Gastrocnemius medialis (tissue), 4 donors: ENCODE measurements at regions not wholly inside any gene's neighbourhood (a gene's known extent, or its start where the extent isn't known, plus 50 kb on each side); places are given as distances from the start of the nearest gene placed in this dataset.

Experiments
- ATAC-seq, 2 donors: fragments of 150-250 bp; one replicate each; pipeline ENCODE4 v1.9.1; 2016
- DNase-seq, 2 donors: peaks; one replicate each; pipeline ENCODE4 v3.0.0-alpha.2; 2019
- H3K27ac ChIP-seq, 4 donors: fragments of 200-600 bp; sonication (generic); 1 replicate in 1 of 4; 2 replicates in 3 of 4; pipeline ENCODE4 v1.5.1; 2016 to 2018; ENCODE audit warnings: mild to moderate bottlenecking in 2 of 4, moderate library complexity in 1 of 4
- H3K27me3 ChIP-seq, 3 donors: fragments of 200-600 bp; sonication (generic) in 2 of 3; 1 replicate in 1 of 3; 2 replicates in 2 of 3; pipeline versions ENCODE4 v1.5.1 to v1.6.0; 2016 to 2019; ENCODE audit warnings: mild to moderate bottlenecking in 1 of 3, moderate library complexity in 1 of 3
- H3K36me3 ChIP-seq, 2 donors: fragments of 200-600 bp; sonication (generic) in 1 of 2; one replicate each; pipeline ENCODE4 v1.5.1; 2017 to 2018
- H3K4me1 ChIP-seq, 2 donors: fragments of 200-600 bp; sonication (generic) in 1 of 2; one replicate each; pipeline ENCODE4 v1.5.1; 2016 to 2017; ENCODE audit warnings: mild to moderate bottlenecking in 2 of 2
- H3K4me3 ChIP-seq, 4 donors: fragments of 200-600 bp; sonication (generic) in 3 of 4; 1 replicate in 1 of 4; 2 replicates in 3 of 4; pipeline ENCODE4 v1.5.1; 2016 to 2019; ENCODE audit warnings: mild to moderate bottlenecking in 2 of 4
- H3K9me3 ChIP-seq, 3 donors: fragments of 200-600 bp; sonication (generic) in 2 of 3; 1 replicate in 1 of 3; 2 replicates in 2 of 3; pipeline ENCODE4 v1.5.1; 2016 to 2019
- POLR2A ChIP-seq, 2 donors: fragments of 450-650 bp; IDR thresholded peaks; one replicate each; pipeline ENCODE4 v1.6.1; 2017; ENCODE audit warnings: antibody characterized with exemption in 2 of 2, mild to moderate bottlenecking in 2 of 2, moderate library complexity in 2 of 2
- in situ Hi-C, 4 donors: fragments of 200-750 bp; cut with MboI; loops; one replicate each; pipeline versions ENCODE4 v1.15.0 to v1.8.0; 2017; ENCODE audit warnings: low sequenced_read_pairs in 4 of 4
- intact Hi-C: fragments of 100-400 bp; cut with DNase I; formaldehyde crosslinking; loops from one replicate; pipeline ENCODE4 v1.15.1; 2023; ENCODE audit warnings: low total_unique reads
- TF ChIP-seq, protein P1 (sequence below), 5 experiments: fragments of 450-650 bp in 3 of 5; fragments of 200-600 bp in 2 of 5; sonication (generic) in 2 of 5; IDR thresholded peaks in 4 of 5; conservative IDR thresholded peaks in 1 of 5; 1 replicate in 4 of 5; 2 replicates in 1 of 5; pipeline ENCODE4 v1.5.1; 2016 to 2019; ENCODE audit warnings: antibody characterized with exemption in 5 of 5, mild to moderate bottlenecking in 3 of 5, moderate library complexity in 3 of 5

DNA sequence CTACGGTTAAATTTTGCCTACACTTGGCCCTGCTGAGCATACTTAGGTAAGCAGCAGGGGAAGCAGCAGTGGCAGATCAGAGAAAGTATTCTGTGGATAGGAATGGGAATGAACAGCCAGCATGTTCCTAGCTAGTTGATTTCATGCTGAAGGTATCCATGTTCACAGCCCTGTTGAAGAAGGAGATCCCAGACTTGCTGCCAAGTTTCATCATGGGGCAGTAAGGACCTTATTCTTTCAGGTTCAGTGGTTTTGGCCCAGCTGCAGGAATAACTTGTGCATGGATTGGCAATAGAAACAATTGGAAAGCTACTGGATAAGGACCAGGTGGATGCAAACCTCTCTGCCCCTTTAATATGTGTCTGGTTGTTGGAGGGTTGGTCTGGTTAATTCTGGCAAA, 98.2 kb upstream of the TMEM178A start:
- TF ChIP-seq, protein P1, sequence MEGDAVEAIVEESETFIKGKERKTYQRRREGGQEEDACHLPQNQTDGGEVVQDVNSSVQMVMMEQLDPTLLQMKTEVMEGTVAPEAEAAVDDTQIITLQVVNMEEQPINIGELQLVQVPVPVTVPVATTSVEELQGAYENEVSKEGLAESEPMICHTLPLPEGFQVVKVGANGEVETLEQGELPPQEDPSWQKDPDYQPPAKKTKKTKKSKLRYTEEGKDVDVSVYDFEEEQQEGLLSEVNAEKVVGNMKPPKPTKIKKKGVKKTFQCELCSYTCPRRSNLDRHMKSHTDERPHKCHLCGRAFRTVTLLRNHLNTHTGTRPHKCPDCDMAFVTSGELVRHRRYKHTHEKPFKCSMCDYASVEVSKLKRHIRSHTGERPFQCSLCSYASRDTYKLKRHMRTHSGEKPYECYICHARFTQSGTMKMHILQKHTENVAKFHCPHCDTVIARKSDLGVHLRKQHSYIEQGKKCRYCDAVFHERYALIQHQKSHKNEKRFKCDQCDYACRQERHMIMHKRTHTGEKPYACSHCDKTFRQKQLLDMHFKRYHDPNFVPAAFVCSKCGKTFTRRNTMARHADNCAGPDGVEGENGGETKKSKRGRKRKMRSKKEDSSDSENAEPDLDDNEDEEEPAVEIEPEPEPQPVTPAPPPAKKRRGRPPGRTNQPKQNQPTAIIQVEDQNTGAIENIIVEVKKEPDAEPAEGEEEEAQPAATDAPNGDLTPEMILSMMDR (IDR thresholded peaks at IDR 0.05 in 4 of 5, conservative IDR thresholded peaks at IDR 0.05 in 1 of 5) = no peak
- no peak for TF ChIP-seq POLR2A (IDR thresholded peaks at IDR 0.05)
- Histone ChIP-seq H3K4me1 (peaks cover 38 to 42% of the 10 kb centered on the region in 2 donors), H3K36me3 (no peaks in the 10 kb centered on the region), H3K27ac (peak overlapping the region in 1 of 4 donors; percentile 68), H3K27me3 (no peaks in the 10 kb centered on the region), H3K4me3 (no peak overlapping the region), H3K9me3 (peaks cover 0 to 12% (median 0%) of the 10 kb centered on the region in 3 donors)
- DNase-seq (no peak), ATAC-seq (no peak)
- intact Hi-C loops (no loop called here), in situ Hi-C loops (no loop called here)

DNA sequence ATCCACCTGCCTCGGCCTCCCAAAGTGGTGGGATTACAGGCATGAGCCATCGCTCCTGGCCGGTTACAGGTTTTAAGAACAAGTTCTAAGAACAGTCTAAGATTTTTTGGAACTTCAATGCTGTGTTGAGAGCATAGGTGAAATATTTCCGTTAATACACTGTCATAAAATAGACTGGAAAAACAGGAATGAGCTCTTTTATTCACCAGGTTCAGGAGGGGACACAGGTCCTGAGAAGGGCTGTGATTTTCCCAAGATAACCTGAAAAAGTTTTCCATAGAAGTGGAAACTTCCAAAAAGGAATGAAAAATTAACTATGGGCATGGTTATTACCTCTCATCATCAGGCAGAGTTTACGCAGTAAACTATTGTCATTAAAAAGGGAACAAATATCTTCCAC, 97.6 kb upstream of the TMEM178A start:
- Histone ChIP-seq H3K4me3 (no peak overlapping the region), H3K27me3 (no peaks in the 10 kb centered on the region), H3K4me1 (peaks cover 38 to 42% of the 10 kb centered on the region in 2 donors), H3K36me3 (no peaks in the 10 kb centered on the region), H3K27ac (peak overlapping the region; percentile 7 to 68 (median 62)), H3K9me3 (peaks cover 0 to 7% (median 0%) of the 10 kb centered on the region in 3 donors)
- TF ChIP-seq, protein P1 (IDR thresholded peaks at IDR 0.05 in 4 of 5, conservative IDR thresholded peaks at IDR 0.05 in 1 of 5) = no peak
- TF ChIP-seq POLR2A (IDR thresholded peaks at IDR 0.05) = no peak
- ATAC-seq = no peak
- in situ Hi-C loops (no loop called here), intact Hi-C loops (no loop called here)
- no peak for DNase-seq

DNA sequence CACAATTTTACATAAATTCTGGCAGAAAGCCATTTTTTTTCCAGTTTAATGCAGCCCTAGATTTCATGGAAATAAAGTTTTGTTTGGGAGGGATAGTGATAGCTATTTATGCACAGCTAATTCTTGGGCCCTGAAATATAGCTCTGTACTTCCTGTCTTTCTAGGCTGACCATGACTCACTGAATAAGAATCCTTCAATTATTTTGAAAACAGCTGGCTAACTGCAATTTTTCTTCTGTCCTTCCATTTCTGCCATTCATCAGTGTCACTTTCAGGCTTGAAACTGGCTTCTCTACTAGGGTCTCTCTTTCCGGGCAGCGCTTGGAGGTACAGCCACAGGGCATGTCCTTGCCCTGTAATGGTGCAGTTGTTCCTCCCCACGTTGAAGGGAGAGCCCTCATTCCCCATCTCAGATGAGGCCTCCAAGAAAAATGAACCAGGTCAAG, 97.1 kb upstream of the TMEM178A start:
- peaks cover 0 to 2% (median 0%) of the 10 kb centered on the region in 3 donors for H3K9me3 ChIP-seq
- DNase-seq = no peak
- intact Hi-C loops (no loop called here), in situ Hi-C loops (no loop called here)
- H3K27ac ChIP-seq = peak overlapping the region; percentile 7 to 68 (median 62)
- peaks cover 38 to 42% of the 10 kb centered on the region in 2 donors for H3K4me1 ChIP-seq
- no peaks in the 10 kb centered on the region for H3K27me3 ChIP-seq
- no peak for ATAC-seq
- H3K4me3 ChIP-seq = no peak overlapping the region
- no peaks in the 10 kb centered on the region for H3K36me3 ChIP-seq
- TF ChIP-seq, protein P1 (IDR thresholded peaks at IDR 0.05 in 4 of 5, conservative IDR thresholded peaks at IDR 0.05 in 1 of 5) = no peak
- TF ChIP-seq POLR2A (IDR thresholded peaks at IDR 0.05) = no peak

DNA sequence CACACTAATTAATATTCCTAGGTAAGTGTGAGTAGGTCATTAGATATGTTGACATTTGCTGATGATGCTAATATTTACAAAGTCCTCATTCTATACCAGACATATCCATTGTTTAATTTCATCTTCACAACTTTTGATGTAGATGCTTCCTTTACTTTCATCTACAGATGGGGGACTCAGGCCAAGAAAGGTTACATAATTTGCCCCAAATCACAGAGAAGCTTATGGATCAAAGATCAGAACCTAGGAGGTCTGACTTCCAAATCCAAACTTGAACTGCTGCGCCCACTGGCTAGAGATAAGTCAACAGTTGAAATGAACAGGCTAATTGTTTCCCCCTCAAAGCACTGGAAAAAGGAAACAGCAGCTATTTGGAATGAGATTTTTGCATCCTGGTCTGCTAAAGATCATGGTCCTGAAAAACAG, 95.6 kb upstream of the TMEM178A start:
- Histone ChIP-seq H3K9me3 (no peaks in the 10 kb centered on the region), H3K4me3 (no peak overlapping the region), H3K27me3 (no peaks in the 10 kb centered on the region), H3K36me3 (no peaks in the 10 kb centered on the region), H3K4me1 (peaks cover 38 to 42% of the 10 kb centered on the region in 2 donors), H3K27ac (peak overlapping the region in 3 of 4 donors; percentile 32 to 74 (median 68))
- in situ Hi-C loops (no loop called here), intact Hi-C loops (no loop called here)
- ATAC-seq (no peak), DNase-seq (no peak)
- TF ChIP-seq, protein P1 (IDR thresholded peaks at IDR 0.05 in 4 of 5, conservative IDR thresholded peaks at IDR 0.05 in 1 of 5) = no peak
- TF ChIP-seq POLR2A (IDR thresholded peaks at IDR 0.05) = no peak

DNA sequence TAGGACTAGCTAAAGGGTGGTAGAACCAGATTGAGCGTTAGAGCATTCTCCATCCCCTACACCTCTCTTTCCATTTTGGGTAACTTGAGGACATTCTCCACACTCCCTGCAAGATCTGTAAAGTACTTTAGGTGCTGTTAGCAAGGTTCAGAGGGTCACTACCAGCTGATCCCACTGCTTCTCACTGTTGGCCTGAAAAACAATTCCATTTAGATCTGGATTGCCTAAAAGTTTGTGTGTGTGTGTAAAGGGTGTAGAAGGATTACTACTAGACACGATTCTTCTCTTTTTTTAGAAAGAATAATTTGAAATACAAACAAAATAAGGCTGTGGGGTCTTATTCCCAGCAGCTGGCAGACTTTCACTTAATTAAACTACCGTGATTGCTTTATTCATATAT, 95.1 kb upstream of the TMEM178A start:
- peaks cover 38 to 42% of the 10 kb centered on the region in 2 donors for H3K4me1 ChIP-seq
- intact Hi-C loops (no loop called here), in situ Hi-C loops (no loop called here)
- TF ChIP-seq POLR2A (IDR thresholded peaks at IDR 0.05) = no peak
- TF ChIP-seq, protein P1 (IDR thresholded peaks at IDR 0.05 in 4 of 5, conservative IDR thresholded peaks at IDR 0.05 in 1 of 5) = no peak
- DNase-seq = no peak
- H3K27ac ChIP-seq = peak overlapping the region; percentile 32 to 74 (median 62)
- no peaks in the 10 kb centered on the region for H3K27me3 ChIP-seq
- ATAC-seq = no peak
- H3K9me3 ChIP-seq = no peaks in the 10 kb centered on the region
- no peak overlapping the region for H3K4me3 ChIP-seq
- no peaks in the 10 kb centered on the region for H3K36me3 ChIP-seq
